ENCODE measurements at regions not wholly inside any gene's neighbourhood (a gene's known extent, or its start where the extent isn't known, plus 50 kb on each side); places are given as distances from the start of the nearest gene placed in this dataset.

GRCh38 chrX:20884565-20884964, 489.7 kb upstream of the CNKSR2 start:
- TF ChIP-seq CTCF (conservative IDR thresholded peaks at IDR 0.05) (no peak), ZFX (IDR thresholded peaks at IDR 0.05) (no peak)
- H3K27ac ChIP-seq, result no peak overlapping the region

GRCh38 chrX:20863649-20864048, 510.6 kb upstream of the CNKSR2 start:
- TF ChIP-seq CTCF (conservative IDR thresholded peaks at IDR 0.05) (no peak), ZFX (IDR thresholded peaks at IDR 0.05) (no peak)
- H3K27ac ChIP-seq, result no peak overlapping the region

- TF ChIP-seq CTCF (conservative IDR thresholded peaks at IDR 0.05), result no peak
- no peak for TF ChIP-seq ZFX (IDR thresholded peaks at IDR 0.05)
- H3K27ac ChIP-seq, result no peak overlapping the region
Observed at GRCh38 chrX:20861113-20861512, 513.1 kb upstream of the CNKSR2 start.

- no peak overlapping the region for H3K27ac ChIP-seq
- no peak for TF ChIP-seq ZFX (IDR thresholded peaks at IDR 0.05)
- no peak for TF ChIP-seq CTCF (conservative IDR thresholded peaks at IDR 0.05)
Observed at GRCh38 chrX:20857746-20858145, 516.5 kb upstream of the CNKSR2 start.

GRCh38 chrX:20838477-20838876, 535.7 kb upstream of the CNKSR2 start:
- no peak for TF ChIP-seq CTCF (conservative IDR thresholded peaks at IDR 0.05)
- TF ChIP-seq ZFX (IDR thresholded peaks at IDR 0.05), result no peak
- H3K27ac ChIP-seq, result no peak overlapping the region

GRCh38 chrX:20829665-20830491, 544.3 kb upstream of the CNKSR2 start:
- no peak overlapping the region for H3K27ac ChIP-seq
- no peak for TF ChIP-seq ZFX (IDR thresholded peaks at IDR 0.05)
- no peak for TF ChIP-seq CTCF (conservative IDR thresholded peaks at IDR 0.05)

GRCh38 chrX:20825984-20826383, 548.2 kb upstream of the CNKSR2 start:
- no peak overlapping the region for H3K27ac ChIP-seq
- TF ChIP-seq ZFX (IDR thresholded peaks at IDR 0.05) (no peak), CTCF (conservative IDR thresholded peaks at IDR 0.05) (no peak)
